ENCODE measurements at regions not wholly inside any gene's neighbourhood (a gene's known extent, or its start where the extent isn't known, plus 50 kb on each side); places are given as distances from the start of the nearest gene placed in this dataset.

DNA sequence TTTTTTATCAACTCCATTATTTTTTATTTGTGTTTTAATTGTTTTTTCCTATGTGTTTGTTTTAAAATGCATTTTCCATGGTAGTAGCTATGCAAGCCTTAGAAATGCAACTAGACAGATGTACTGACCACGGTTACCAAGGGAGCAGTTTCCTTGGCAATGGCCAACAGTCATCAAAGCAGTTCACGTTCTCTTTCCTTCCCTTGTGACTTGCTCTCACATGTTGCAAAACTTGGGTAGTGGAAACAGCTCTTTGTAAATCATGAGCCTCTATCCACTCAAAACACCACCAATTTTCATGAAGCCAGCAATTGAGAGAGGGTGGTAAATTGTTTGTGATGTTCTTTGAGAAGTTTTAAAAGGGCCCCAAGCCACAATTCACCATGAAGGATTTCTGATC, 499.4 kb upstream of the MDFIC2 start:
- TF ChIP-seq OSR1 (CRISPR knock-in tag; IDR thresholded peaks at IDR 0.05) = no peak
- no peak for TF ChIP-seq ESRRG (CRISPR knock-in tag; IDR thresholded peaks at IDR 0.05)
- no peak for TF ChIP-seq CSDC2 (CRISPR knock-in tag; IDR thresholded peaks at IDR 0.05)
- TF ChIP-seq, protein P1, sequence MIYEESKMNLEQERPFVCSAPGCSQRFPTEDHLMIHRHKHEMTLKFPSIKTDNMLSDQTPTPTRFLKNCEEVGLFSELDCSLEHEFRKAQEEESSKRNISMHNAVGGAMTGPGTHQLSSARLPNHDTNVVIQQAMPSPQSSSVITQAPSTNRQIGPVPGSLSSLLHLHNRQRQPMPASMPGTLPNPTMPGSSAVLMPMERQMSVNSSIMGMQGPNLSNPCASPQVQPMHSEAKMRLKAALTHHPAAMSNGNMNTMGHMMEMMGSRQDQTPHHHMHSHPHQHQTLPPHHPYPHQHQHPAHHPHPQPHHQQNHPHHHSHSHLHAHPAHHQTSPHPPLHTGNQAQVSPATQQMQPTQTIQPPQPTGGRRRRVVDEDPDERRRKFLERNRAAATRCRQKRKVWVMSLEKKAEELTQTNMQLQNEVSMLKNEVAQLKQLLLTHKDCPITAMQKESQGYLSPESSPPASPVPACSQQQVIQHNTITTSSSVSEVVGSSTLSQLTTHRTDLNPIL (CRISPR knock-in tag; IDR thresholded peaks at IDR 0.05; ENCODE audit: low read depth) = no peak
- ATAC-seq = peak; percentile 40; the same call in 2 of the 3 replicates

DNA sequence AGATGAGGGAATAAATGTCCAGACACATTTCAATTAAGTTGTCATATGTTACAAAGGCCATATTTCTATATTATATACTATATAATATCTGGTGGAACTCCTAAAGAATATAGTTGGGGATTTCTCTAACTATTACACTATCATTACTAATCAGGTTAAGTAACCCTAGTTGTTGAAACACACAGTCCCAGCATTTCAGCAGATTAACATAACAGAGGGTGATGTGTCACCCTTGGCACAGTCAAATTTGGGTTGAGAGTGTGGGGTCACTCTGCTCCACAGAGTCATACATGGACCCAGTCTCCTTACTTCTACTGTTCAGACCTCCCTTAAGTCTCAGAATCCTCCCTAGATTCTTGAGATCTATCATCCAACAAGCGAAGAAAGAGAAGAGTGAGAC, 496.4 kb upstream of the MDFIC2 start:
- TF ChIP-seq ARNTL (CRISPR knock-in tag; IDR thresholded peaks at IDR 0.05; ENCODE audit: borderline replicate concordance, low read depth) = no peak
- TF ChIP-seq TCF4 (CRISPR knock-in tag; IDR thresholded peaks at IDR 0.05; ENCODE audit: borderline replicate concordance) = no peak
- TF ChIP-seq BACH2 (CRISPR knock-in tag; IDR thresholded peaks at IDR 0.05; ENCODE audit: borderline replicate concordance) = no peak
- TF ChIP-seq ZNF8 (CRISPR knock-in tag; IDR thresholded peaks at IDR 0.05) = no peak
- TF ChIP-seq GLIS3 (CRISPR knock-in tag; IDR thresholded peaks at IDR 0.05) = no peak
- no peak for TF ChIP-seq PPARA (CRISPR knock-in tag; IDR thresholded peaks at IDR 0.05; ENCODE audit: borderline replicate concordance)
- TF ChIP-seq, protein P2, sequence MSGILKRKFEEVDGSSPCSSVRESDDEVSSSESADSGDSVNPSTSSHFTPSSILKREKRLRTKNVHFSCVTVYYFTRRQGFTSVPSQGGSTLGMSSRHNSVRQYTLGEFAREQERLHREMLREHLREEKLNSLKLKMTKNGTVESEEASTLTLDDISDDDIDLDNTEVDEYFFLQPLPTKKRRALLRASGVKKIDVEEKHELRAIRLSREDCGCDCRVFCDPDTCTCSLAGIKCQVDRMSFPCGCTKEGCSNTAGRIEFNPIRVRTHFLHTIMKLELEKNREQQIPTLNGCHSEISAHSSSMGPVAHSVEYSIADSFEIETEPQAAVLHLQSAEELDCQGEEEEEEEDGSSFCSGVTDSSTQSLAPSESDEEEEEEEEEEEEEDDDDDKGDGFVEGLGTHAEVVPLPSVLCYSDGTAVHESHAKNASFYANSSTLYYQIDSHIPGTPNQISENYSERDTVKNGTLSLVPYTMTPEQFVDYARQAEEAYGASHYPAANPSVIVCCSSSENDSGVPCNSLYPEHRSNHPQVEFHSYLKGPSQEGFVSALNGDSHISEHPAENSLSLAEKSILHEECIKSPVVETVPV (CRISPR knock-in tag; IDR thresholded peaks at IDR 0.05) = no peak
- no peak for TF ChIP-seq ZC3H10 (CRISPR knock-in tag; IDR thresholded peaks at IDR 0.05)
- TF ChIP-seq SNAI2 (CRISPR knock-in tag; IDR thresholded peaks at IDR 0.05) = no peak
- no peak for TF ChIP-seq RARB (CRISPR knock-in tag; IDR thresholded peaks at IDR 0.05)
- TF ChIP-seq ZFP3 (CRISPR knock-in tag; IDR thresholded peaks at IDR 0.05) = no peak
- no peak for TF ChIP-seq TOX (CRISPR knock-in tag; IDR thresholded peaks at IDR 0.05; ENCODE audit: borderline replicate concordance)
- TF ChIP-seq, protein P3, sequence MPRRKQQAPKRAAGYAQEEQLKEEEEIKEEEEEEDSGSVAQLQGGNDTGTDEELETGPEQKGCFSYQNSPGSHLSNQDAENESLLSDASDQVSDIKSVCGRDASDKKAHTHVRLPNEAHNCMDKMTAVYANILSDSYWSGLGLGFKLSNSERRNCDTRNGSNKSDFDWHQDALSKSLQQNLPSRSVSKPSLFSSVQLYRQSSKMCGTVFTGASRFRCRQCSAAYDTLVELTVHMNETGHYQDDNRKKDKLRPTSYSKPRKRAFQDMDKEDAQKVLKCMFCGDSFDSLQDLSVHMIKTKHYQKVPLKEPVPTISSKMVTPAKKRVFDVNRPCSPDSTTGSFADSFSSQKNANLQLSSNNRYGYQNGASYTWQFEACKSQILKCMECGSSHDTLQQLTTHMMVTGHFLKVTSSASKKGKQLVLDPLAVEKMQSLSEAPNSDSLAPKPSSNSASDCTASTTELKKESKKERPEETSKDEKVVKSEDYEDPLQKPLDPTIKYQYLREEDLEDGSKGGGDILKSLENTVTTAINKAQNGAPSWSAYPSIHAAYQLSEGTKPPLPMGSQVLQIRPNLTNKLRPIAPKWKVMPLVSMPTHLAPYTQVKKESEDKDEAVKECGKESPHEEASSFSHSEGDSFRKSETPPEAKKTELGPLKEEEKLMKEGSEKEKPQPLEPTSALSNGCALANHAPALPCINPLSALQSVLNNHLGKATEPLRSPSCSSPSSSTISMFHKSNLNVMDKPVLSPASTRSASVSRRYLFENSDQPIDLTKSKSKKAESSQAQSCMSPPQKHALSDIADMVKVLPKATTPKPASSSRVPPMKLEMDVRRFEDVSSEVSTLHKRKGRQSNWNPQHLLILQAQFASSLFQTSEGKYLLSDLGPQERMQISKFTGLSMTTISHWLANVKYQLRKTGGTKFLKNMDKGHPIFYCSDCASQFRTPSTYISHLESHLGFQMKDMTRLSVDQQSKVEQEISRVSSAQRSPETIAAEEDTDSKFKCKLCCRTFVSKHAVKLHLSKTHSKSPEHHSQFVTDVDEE (CRISPR knock-in tag; IDR thresholded peaks at IDR 0.05) = no peak
- no peak for ATAC-seq

DNA sequence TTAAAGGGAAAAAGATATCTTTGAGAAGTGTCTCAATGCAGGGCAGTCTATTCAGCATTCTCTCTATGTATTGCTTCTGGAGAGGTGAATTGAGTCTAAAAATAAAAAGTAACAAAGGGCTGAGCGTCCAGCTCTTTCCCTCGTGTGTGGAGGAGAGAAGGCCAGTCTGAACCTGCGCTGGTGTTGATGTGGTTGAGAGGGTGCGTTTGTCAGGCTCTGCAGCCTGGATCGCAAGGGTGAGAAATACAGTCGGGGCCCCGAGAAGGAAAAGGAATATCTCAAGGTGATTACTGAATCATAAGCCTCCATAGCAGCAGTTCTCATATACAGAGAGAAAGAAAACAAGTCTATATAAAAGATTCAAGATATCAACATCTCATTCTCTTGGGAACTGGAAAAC, 494.1 kb upstream of the MDFIC2 start:
- no peak for ATAC-seq
- TF ChIP-seq TOX (CRISPR knock-in tag; IDR thresholded peaks at IDR 0.05; ENCODE audit: borderline replicate concordance) (no peak), ZNF565 (CRISPR knock-in tag; conservative IDR thresholded peaks at IDR 0.05; ENCODE audit: low read depth) (no peak), ZC3H10 (CRISPR knock-in tag; IDR thresholded peaks at IDR 0.05) (no peak), RARB (CRISPR knock-in tag; IDR thresholded peaks at IDR 0.05) (no peak), ESRRG (CRISPR knock-in tag; IDR thresholded peaks at IDR 0.05) (no peak), TCF4 (CRISPR knock-in tag; IDR thresholded peaks at IDR 0.05; ENCODE audit: borderline replicate concordance) (no peak), PPARA (CRISPR knock-in tag; IDR thresholded peaks at IDR 0.05; ENCODE audit: borderline replicate concordance) (no peak), ZFP30 (CRISPR knock-in tag; IDR thresholded peaks at IDR 0.05) (no peak), CSDC2 (CRISPR knock-in tag; IDR thresholded peaks at IDR 0.05) (no peak), ZNF8 (CRISPR knock-in tag; IDR thresholded peaks at IDR 0.05) (no peak), ZFP3 (CRISPR knock-in tag; IDR thresholded peaks at IDR 0.05) (no peak), ISL1 (CRISPR knock-in tag; IDR thresholded peaks at IDR 0.05) (no peak)
- TF ChIP-seq, protein P2 (CRISPR knock-in tag; IDR thresholded peaks at IDR 0.05) = no peak
- TF ChIP-seq, protein P4, sequence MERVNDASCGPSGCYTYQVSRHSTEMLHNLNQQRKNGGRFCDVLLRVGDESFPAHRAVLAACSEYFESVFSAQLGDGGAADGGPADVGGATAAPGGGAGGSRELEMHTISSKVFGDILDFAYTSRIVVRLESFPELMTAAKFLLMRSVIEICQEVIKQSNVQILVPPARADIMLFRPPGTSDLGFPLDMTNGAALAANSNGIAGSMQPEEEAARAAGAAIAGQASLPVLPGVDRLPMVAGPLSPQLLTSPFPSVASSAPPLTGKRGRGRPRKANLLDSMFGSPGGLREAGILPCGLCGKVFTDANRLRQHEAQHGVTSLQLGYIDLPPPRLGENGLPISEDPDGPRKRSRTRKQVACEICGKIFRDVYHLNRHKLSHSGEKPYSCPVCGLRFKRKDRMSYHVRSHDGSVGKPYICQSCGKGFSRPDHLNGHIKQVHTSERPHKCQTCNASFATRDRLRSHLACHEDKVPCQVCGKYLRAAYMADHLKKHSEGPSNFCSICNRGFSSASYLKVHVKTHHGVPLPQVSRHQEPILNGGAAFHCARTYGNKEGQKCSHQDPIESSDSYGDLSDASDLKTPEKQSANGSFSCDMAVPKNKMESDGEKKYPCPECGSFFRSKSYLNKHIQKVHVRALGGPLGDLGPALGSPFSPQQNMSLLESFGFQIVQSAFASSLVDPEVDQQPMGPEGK (CRISPR knock-in tag; IDR thresholded peaks at IDR 0.05; ENCODE audit: borderline replicate concordance) = no peak
- TF ChIP-seq, protein P3 (CRISPR knock-in tag; IDR thresholded peaks at IDR 0.05) = no peak
